GM21367 (cell line): ENCODE measurements at regions not wholly inside any gene's neighbourhood (a gene's known extent, or its start where the extent isn't known, plus 50 kb on each side); places are given as distances from the start of the nearest gene placed in this dataset.

Source experiments
- ATAC-seq: cut with Tn5 transposase; IDR thresholded peaks from one replicate; pipeline ENCODE4 v1.9.1; 2021; ENCODE audit not compliant: unreplicated experiment

DNA sequence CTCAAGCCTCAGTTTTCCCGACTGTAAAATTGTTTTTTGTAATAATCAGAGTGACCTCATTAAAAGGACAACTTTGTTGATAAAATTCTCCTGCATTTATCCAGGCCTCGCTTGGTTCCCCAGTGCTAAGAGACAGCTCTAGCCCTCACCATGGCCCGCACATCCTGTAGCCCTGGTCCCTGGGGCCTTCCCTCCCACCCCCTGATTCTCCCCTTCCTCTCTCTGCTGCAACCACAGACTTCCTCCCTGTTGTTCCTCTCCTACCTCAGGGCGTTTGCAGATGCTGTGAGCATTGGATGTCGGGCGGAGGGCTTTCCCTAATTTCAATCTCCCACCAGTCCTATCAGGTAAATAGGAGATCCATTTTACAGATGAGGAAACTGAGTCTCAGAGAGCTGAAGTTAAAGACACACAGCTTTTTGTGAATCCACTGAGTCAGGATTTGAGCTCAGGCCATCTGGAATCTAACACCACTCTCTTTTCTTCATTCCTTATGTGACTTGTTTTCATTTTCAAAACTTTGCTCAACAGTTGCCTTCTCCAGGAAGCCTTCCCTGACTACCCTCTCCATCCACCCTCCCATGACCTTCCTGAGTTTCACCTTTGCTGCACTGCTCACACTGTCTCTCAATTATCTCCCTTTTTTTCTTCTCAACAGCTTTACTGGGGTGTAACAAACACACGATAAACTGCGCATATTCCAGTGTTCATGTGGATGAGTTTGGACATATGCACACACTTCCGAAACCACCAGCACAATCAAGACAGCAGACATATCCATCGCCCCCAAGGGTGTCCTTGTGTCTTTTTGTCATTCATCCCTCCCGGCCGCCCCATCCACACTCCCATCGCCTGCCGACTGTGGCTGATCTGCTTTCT is 107.1 kb downstream of the CEBPB start:
- no peak for ATAC-seq

DNA sequence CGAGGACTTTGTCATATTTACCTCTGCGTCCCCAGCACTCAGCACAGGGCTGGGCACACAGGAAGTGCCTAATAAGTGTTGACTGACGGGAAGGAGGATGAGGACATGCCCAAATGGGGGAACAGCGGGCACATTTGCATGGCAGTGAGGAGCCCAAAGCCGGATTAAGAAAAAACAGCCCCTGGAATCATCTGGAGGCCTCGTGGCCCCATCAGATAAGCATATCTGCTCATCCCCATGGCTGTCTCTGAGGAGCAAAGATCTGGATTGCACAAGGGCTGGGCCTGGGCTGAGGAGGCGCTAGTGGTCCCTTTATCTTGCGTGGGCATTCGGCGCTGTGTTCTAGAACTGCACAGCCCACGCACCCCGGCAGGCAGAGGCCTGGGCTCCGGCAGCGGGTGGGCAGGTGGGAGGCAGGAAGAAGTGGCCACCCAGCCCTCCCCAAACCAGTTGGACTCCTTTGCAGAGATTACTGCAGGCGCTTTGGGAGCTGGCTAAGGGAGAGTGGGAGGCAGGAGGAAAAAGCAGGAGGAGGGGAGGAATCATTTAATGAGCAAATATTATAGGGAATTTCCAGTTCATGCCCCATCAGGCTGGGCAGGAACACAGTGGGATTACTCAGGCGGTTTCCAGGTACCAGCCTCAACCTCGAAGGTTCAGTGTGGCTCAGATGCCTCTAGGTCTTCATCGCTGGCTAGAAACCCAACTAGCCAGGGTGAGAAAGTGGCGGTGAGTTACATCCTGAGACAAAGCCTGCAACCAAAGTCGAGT is 108.1 kb downstream of the CEBPB start:
- ATAC-seq = no peak

GRCh38 chr20:50299325-50299629 is 108.6 kb downstream of the CEBPB start:
- no peak for ATAC-seq

- ATAC-seq = no peak
These were observed 110.5 kb downstream of the CEBPB start for GRCh38 chr20:50301165-50301564.

- no peak for ATAC-seq
These were observed 111.1 kb downstream of the CEBPB start for GRCh38 chr20:50301712-50302111.

DNA sequence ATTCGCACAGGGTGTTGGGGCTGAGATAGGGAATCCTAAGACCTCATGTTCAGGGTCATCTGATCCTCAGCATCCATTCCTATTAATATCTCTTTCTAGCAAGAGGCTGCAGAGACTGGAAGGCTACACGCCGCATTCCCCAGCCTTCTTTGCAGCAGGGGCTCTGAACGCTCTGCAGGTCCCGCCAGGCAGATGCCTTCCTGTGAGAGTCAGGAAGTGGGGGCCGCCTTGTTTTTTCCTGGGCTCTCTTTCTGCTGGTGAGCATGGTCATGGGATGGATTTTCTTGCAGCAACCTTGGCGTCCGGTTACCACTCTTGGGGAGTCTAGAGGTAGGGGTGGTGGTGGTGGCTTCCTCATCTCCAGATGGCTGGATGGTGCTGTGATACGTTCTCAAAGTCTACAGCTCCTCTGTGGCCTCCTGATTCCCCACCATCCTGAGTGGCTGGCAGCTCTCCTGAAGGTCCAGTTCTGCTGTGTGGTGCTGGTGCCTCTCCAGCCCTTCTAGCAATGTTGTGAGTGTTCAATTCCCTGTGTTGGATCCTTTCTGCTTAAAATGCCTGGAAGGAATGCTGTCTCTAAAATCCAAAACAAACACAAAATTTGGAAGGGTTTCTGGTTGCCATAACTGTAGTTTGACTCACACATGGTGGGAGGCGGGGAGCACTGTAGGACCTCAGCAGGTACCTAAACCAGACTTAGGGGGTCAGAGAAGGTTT is 111.9 kb downstream of the CEBPB start:
- ATAC-seq = no peak

DNA sequence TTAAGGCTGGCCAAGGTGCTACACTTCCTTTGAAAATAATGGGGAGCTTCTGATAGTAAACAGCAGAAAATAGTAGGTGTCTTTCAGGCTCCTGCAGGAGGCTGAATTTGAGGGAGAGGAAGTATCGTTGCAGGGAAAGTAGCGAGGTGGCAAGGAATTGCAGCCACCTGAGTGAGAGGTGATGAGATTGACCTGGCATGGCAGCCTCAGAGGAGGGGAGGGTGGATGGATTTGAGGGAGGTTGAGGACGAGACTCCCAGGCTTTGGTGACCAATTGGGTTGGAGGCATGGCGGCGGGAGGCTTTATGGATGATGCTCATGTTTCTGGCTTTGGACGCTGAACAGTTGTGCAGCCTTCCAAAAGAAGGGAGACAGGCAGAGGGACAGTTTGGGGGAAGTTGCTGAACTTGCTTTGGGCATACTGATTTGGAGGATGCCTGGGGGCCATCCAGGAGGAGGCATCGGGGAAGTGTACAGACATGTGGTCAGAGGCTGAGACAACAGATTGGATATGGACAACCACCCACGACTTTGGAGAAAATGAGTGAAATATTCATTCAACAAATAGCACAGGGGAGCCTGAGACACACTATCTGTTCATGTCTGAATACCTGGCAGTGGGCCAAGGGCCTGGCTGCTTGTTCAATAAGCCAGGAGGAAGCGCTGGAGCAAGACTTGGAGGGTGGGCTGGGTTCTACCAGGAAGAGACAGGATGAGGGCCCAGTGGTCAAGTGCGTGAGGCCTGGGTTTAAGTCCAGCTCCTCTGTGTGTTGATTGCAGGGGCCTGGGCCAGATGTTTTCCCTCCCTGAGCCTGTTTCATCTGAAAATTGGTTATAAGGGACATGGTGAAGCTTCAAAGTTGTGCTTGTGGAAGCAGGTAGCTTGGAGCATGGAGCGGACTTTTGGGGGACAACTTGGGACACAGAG is 113.2 kb downstream of the CEBPB start:
- ATAC-seq = no peak

GRCh38 chr20:50304501-50304856 is 113.8 kb downstream of the CEBPB start:
- ATAC-seq = no peak

DNA sequence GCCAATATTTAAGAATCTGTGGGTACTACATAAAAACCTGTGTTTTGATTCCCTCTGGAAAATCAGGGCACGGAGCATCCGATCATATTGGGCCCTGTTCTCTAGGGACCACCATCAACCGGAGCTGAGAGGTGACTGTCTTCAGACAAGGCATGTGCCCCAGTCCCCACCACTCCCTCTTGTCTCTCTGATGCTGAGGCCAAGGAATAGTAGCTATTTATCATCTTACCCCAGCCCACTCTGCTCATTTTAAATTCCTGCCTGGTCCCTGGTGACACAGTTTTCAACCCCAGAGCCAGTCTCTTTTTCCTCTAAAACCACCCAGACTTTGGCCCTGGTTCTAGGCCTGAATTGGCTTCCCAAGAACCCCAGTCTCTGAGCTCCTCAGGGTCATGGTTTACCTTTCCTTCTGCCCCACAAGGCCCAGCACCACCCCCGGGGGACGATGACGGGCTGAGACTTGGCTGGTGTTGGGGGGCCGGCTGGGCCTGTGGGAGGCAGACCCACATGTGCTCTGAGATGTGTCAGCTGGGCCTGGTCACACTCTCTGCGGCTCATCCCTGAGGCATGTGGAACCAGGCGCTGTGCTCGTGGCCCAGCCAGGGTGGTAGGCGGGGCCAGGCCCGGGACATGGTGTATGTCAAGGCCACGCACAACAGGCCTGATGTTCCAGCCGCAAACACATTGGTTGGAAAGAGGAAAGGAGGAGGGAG is 114.4 kb downstream of the CEBPB start:
- no peak for ATAC-seq

DNA sequence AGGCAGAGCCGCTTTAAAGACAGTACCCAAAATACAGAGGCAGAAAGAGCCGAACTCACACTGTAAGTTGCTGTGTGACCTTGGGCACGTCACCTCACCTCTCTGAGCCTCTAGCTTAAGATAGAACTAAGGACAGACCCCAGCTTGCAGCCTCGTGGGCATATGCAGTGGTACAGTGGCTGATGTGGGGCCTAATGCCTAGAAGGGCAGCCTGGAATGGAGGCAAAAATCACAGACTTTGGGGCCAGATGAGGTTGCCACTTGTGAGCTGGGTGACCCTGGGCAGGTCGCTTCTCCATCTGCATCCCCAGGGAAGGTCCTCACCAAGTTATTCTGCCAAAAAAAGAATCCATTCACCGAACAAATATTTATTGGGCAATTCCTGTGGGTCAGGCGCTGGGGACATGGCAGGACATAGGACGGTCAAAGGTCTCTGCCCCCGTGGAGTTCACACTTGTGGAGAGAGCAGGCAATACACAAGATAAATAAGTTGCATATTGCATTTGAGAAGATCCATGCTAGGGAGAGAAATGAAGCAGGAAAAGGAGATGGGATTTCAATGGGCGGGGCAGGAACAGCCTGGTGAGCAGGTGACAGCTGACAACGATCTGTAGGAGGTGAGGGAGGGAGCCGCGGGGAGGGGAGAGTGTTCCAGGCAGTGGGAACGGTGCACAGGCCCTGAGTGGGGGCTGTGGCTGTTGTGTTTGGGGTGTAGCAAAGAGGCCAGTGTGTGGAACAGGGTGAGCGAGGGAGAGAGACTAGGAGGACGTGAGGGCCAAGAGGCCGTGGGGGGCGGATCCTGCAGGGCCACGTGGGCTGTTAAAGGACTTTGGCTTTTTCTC is 115.2 kb downstream of the CEBPB start:
- ATAC-seq = no peak

GRCh38 chr20:50306478-50307423 is 116.1 kb downstream of the CEBPB start:
- ATAC-seq = no peak

DNA sequence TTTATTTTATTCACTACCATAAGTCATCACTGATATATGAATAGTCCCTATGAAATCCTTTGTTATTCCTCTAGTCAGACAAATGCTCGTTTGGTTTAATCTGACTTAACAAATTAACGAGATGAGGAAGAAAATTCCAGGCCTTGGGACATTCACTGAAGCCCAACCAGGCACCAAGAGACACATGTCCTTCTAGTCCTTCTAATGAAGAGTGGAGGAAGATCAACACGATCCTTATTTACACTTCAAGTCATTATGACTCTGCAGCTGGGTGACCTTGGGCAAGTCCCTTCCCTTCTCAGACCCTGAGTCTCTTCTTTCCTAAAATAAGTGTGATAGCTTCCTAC is 117.5 kb downstream of the CEBPB start:
- no peak for ATAC-seq

GRCh38 chr20:50308513-50309279 is 118.1 kb downstream of the CEBPB start:
- ATAC-seq = no peak

DNA sequence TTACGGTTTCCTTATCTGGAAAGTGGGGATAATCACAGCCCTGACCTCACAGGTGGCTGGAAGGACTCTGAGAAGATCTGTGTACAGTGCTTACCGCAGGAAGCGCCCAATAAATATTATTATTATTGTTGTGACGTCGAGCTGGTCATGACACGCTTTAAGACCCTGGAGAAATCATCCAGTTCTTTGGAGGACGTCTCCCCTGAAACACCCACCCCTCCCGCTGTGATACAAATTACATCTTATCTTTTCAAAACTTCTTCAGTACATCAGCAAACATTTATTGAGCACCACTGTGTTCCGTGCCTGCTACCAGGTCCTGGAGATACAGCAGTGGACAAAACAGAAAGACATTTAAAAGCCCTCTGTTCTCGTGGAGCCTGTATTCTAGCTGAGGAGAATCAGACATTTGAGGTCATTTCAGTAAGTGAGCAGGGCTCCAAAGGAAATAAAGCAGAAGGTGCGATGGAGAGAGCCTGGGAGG is 118.7 kb downstream of the CEBPB start:
- ATAC-seq = no peak

GRCh38 chr20:50309764-50310672 is 119.4 kb downstream of the CEBPB start:
- ATAC-seq = no peak

DNA sequence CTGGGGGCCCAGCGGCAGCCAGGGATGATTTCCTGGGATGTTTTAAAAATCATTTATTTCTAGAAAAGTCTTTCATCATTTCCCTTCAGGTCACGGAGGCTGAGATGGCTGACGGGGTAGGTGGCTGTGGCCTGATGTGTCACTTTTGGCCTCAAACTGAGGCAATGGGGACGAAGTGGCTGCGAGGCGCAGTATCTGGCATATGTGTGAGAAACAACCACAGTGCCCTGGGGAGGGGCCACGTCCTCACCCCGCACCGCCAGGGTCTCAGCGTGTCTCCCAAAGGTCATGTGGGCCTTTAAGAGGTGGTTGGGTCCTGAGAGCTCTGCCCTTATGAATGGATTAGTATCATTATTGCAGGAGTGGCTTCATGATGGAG is 120.0 kb downstream of the CEBPB start:
- ATAC-seq = no peak
